B cell (primary cell): ENCODE measurements at regions not wholly inside any gene's neighbourhood (a gene's known extent, or its start where the extent isn't known, plus 50 kb on each side); places are given as distances from the start of the nearest gene placed in this dataset.

Experiments
- EZH2 ChIP-seq: IDR thresholded peaks from 2 replicates; pipeline ENCODE4 v1.6.1; 2012; ENCODE audit warnings: borderline replicate concordance, low read depth, mild to moderate bottlenecking, moderate library complexity, low read length; ENCODE audit not compliant: insufficient read depth, poor library complexity, severe bottlenecking
- TF ChIP-seq, protein P1 (sequence below): fragments of 200-600 bp; IDR thresholded peaks from one replicate; pipeline ENCODE4 v1.8.0; 2022; ENCODE audit warnings: antibody characterized with exemption, mild to moderate bottlenecking

DNA sequence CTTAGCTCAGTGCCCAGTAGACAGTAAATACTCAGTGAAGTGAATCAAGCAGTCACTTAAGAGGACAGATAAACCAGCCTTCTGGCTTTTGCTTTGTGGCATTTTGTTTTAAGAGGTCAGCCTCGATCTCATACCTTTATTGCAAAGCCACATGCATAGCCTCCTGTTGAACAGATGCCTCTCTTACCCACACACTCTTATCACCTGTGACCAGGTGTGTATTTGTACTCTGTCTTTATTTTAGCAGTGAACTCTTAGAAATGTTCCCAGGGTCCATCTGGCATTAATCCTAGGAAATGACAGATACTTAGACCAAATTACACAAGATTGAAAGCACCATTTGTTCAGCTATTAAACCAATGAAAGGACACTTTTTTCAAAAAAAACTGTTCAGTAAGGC lies 1426.5 kb downstream of the CDH11 start:
- TF ChIP-seq, protein P1, sequence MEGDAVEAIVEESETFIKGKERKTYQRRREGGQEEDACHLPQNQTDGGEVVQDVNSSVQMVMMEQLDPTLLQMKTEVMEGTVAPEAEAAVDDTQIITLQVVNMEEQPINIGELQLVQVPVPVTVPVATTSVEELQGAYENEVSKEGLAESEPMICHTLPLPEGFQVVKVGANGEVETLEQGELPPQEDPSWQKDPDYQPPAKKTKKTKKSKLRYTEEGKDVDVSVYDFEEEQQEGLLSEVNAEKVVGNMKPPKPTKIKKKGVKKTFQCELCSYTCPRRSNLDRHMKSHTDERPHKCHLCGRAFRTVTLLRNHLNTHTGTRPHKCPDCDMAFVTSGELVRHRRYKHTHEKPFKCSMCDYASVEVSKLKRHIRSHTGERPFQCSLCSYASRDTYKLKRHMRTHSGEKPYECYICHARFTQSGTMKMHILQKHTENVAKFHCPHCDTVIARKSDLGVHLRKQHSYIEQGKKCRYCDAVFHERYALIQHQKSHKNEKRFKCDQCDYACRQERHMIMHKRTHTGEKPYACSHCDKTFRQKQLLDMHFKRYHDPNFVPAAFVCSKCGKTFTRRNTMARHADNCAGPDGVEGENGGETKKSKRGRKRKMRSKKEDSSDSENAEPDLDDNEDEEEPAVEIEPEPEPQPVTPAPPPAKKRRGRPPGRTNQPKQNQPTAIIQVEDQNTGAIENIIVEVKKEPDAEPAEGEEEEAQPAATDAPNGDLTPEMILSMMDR: no peak
- no peak for TF ChIP-seq EZH2
